Heart left ventricle (tissue), 16 donors: ENCODE measurements at regions not wholly inside any gene's neighbourhood (a gene's known extent, or its start where the extent isn't known, plus 50 kb on each side); places are given as distances from the start of the nearest gene placed in this dataset.

Experiments
- ATAC-seq, 4 donors: fragments of 200-7000 bp; cut with Tn5 transposase; one replicate each; pipeline ENCODE4 v1.9.1; 2020 to 2022; ENCODE audit warnings: moderate library complexity in 4 of 4, mild to moderate bottlenecking in 3 of 4, moderate number of reproducible peaks in 1 of 4
- DNase-seq, 5 donors: peaks; one replicate each; pipeline ENCODE4 v3.0.0-alpha.2; 2020
- H3K27ac ChIP-seq, 12 donors: fragments of 200-600 bp; sonication (generic) in 4 of 12; one replicate each; pipeline versions ENCODE4 v1.5.0 to v1.8.0; 2016 to 2022; ENCODE audit warnings: mild to moderate bottlenecking in 2 of 12
- H3K27me3 ChIP-seq, 9 donors: fragments of 200-600 bp; sonication (generic) in 2 of 9; one replicate each; pipeline versions ENCODE4 v1.5.1 to v1.8.0; 2016 to 2022; ENCODE audit warnings: mild to moderate bottlenecking in 3 of 9
- H3K36me3 ChIP-seq, 9 donors: fragments of 200-600 bp; sonication (generic) in 2 of 9; one replicate each; pipeline versions ENCODE4 v1.5.0 to v1.8.0; 2018 to 2022; ENCODE audit warnings: mild to moderate bottlenecking in 2 of 9
- H3K4me1 ChIP-seq, 12 donors: fragments of 200-600 bp; sonication (generic) in 4 of 12; one replicate each; pipeline versions ENCODE4 v1.5.0 to v1.8.0; 2016 to 2022; ENCODE audit warnings: mild to moderate bottlenecking in 3 of 12
- H3K4me3 ChIP-seq, 12 donors: fragments of 200-600 bp; sonication (generic) in 4 of 12; one replicate each; pipeline versions ENCODE4 v1.5.0 to v1.8.0; 2017 to 2022; ENCODE audit warnings: mild to moderate bottlenecking in 9 of 12, moderate library complexity in 4 of 12
- H3K9me3 ChIP-seq, 12 donors: fragments of 200-600 bp; sonication (generic) in 4 of 12; one replicate each; pipeline versions ENCODE4 v1.5.0 to v1.8.0; 2016 to 2022; ENCODE audit warnings: mild to moderate bottlenecking in 1 of 12
- CTCF ChIP-seq, 12 donors: fragments of 200-600 bp; sonication (generic) in 4 of 12; IDR thresholded peaks; one replicate each; pipeline versions ENCODE4 v1.5.0 to v1.8.0; 2018 to 2022; ENCODE audit warnings: antibody characterized with exemption in 12 of 12, mild to moderate bottlenecking in 5 of 12
- POLR2A ChIP-seq, 2 donors: fragments of 450-650 bp; IDR thresholded peaks; one replicate each; pipeline ENCODE4 v1.6.1; 2017; ENCODE audit warnings: antibody characterized with exemption in 2 of 2, mild to moderate bottlenecking in 2 of 2, moderate library complexity in 2 of 2
- WGBS, 4 donors: extraction: QIAGEN DNeasy Blood & Tissue Kit in 2 of 4; methylation state at CpG; one replicate each; pipeline versions ENCODE4 v1.1.5 to v1.1.7; 2013 to 2018; 5-methylcytosine and 5-hydroxymethylcytosine counted together
- intact Hi-C, 10 donors: fragments of 100-400 bp; cut with DNase I; formaldehyde crosslinking; loops; one replicate each; pipeline versions ENCODE4 v1.11.1 to v1.14.2; 2022
- donor health status: ischemic (EF 13 %, LVEDD 7.1; RV severe dilation, severe dysfunction).
- donor health status: healthy with polysubstance abuse.
- donor health status: DM: no; HTN: yes; CAD: no.
- donor health status: DM: no; HTN: no; CAD: no.
- donor health status: ischemic (EF 25% LVEDD 6.9; RV normal size, moderate dysfunction).
- donor health status: ischemic (EF 25% LVEDD 5.7; RV mildly dilated, moderate dysfunction).
- donor health status: healthy.
- donor health status: DM: yes; HTN: yes; CAD: no.
- donor health status: ischemic (EF 35%, LVEDD 5.7; RV mildly dilated, moderate dysfunction).
- donor health status: nonischemic (EF 11% LVEDD 7.7; RV severe dilation, severe dysfunction).
- donor health status: DM: yes; HTN: yes; CAD: no.
- donor health status: PGD.
- donor health status: ischemic (EF 29% LVEDD 5.4; RV normal size, mild dysfunction).
- donor health status: nonischemic (EF 23%, LVEDD 6.1; RV moderate dilation, normal function).

- Histone ChIP-seq H3K27ac (no peak overlapping the region), H3K36me3 (no peaks in the 10 kb centered on the region), H3K27me3 (peaks cover 0 to 5% (median 2%) of the 10 kb centered on the region in 9 donors), H3K4me1 (no peaks in the 10 kb centered on the region), H3K9me3 (no peaks in the 10 kb centered on the region), H3K4me3 (no peak overlapping the region)
- DNase-seq: no peak
- no peak for TF ChIP-seq POLR2A (IDR thresholded peaks at IDR 0.05)
- TF ChIP-seq CTCF (IDR thresholded peaks at IDR 0.05): no peak
- WGBS, 4 donors: 67 to 79% (median 74%) methylated on average over 3 of the region's 3 CpGs
- intact Hi-C loops: no loop called here
- no peak for ATAC-seq
Measured at GRCh38 chr7:26562841-26563240, 271.2 kb downstream of the SNX10 start.

- DNase-seq (no peak), ATAC-seq (no peak)
- WGBS, 4 donors: 89 to 95% (median 91%) methylated on average over 1 of the region's 1 CpG
- H3K27ac ChIP-seq: no peak overlapping the region
- H3K4me3 ChIP-seq: no peak overlapping the region
- H3K4me1 ChIP-seq: no peaks in the 10 kb centered on the region
- TF ChIP-seq CTCF (IDR thresholded peaks at IDR 0.05) (no peak), POLR2A (IDR thresholded peaks at IDR 0.05) (no peak)
- H3K36me3 ChIP-seq: no peaks in the 10 kb centered on the region
- H3K27me3 ChIP-seq: peaks cover 0 to 5% (median 0%) of the 10 kb centered on the region in 9 donors
- peaks cover 0 to 1% (median 0%) of the 10 kb centered on the region in 12 donors for H3K9me3 ChIP-seq
- intact Hi-C loops: no loop called here
Measured at GRCh38 chr7:26563406-26563805, 271.7 kb downstream of the SNX10 start.

GRCh38 chr7:26567266-26567665, 275.6 kb downstream of the SNX10 start:
- Histone ChIP-seq H3K9me3 (peaks cover 0 to 24% (median 0%) of the 10 kb centered on the region in 12 donors), H3K4me3 (no peak overlapping the region), H3K4me1 (no peaks in the 10 kb centered on the region), H3K36me3 (no peaks in the 10 kb centered on the region), H3K27ac (no peak overlapping the region), H3K27me3 (peaks cover 0 to 5% (median 0%) of the 10 kb centered on the region in 9 donors)
- DNase-seq: no peak
- intact Hi-C loops: no loop called here
- no peak for ATAC-seq
- 46 to 65% (median 59%) methylated on average over 4 of the region's 4 CpGs for WGBS, 4 donors
- TF ChIP-seq POLR2A (IDR thresholded peaks at IDR 0.05): no peak
- no peak for TF ChIP-seq CTCF (IDR thresholded peaks at IDR 0.05)

DNA sequence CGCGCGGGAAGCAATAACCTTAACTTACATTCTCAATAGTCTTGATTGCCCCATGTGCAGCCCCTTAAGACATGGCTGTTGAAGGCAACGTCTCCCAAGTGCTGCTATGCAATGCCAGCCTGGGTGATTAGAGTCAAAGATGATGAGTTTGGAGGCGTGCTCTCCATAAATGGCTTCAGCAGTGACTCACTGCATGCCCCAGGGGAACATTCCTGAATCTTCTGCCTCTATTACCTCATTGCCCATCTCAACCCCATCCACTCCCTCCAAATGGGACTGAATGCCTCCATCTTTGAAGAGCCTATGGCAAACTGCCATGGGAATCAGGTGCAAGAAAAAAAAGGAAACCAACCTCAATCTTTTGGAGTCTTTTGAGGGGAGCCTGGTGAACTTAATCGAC, 282.8 kb downstream of the SNX10 start:
- Histone ChIP-seq H3K27ac (no peak overlapping the region), H3K4me1 (no peaks in the 10 kb centered on the region), H3K36me3 (no peaks in the 10 kb centered on the region), H3K4me3 (no peak overlapping the region), H3K9me3 (peaks cover 0 to 16% (median 0%) of the 10 kb centered on the region in 12 donors), H3K27me3 (peaks cover 0 to 16% (median 3%) of the 10 kb centered on the region in 9 donors)
- 76 to 89% (median 84%) methylated on average over 5 to 6 of the region's 6 CpGs for WGBS, 4 donors
- TF ChIP-seq POLR2A (IDR thresholded peaks at IDR 0.05) (no peak), CTCF (IDR thresholded peaks at IDR 0.05) (no peak)
- no peak for ATAC-seq
- intact Hi-C loops: no loop called here
- DNase-seq: no peak
